ENCODE measurements at regions not wholly inside any gene's neighbourhood (a gene's known extent, or its start where the extent isn't known, plus 50 kb on each side); places are given as distances from the start of the nearest gene placed in this dataset.
"Not testable (repeated sequence)": the region's sequence is repeated elsewhere in the genome, so short reads cannot be mapped to it uniquely, and the experiment has no call there.

GRCh38 chr6:125604257-125604656 lies 145.2 kb upstream of the HEY2 start:
- DNase-seq (ENCODE audit: extremely low spot score), result no peak
- POLR2A ChIA-PET, result no interaction called here
- CTCF ChIA-PET, result interaction anchor here (1.5 kb wide), 1 partner anchor 17 kb away, joined by 4 read pairs; no protein-coding TSS in a partner anchor
- TF ChIP-seq CTCF (IDR thresholded peaks at IDR 0.05; ENCODE audit: control extremely low read depth, extremely low read depth, low read depth, missing control alignments), result no peak

GRCh38 chr6:125611573-125612344 lies 137.7 kb upstream of the HEY2 start:
- DNase-seq (ENCODE audit: extremely low spot score), result no peak
- TF ChIP-seq CTCF (IDR thresholded peaks at IDR 0.05; ENCODE audit: control extremely low read depth, extremely low read depth, low read depth, missing control alignments), result no peak
- CTCF ChIA-PET, result interaction anchor here (1.3 kb wide), 1 partner anchor 28 kb away, joined by 3 read pairs; no protein-coding TSS in a partner anchor
- POLR2A ChIA-PET, result no interaction called here

GRCh38 chr6:125612345-125612846 lies 137.0 kb upstream of the HEY2 start:
- TF ChIP-seq CTCF (IDR thresholded peaks at IDR 0.05; ENCODE audit: control extremely low read depth, extremely low read depth, low read depth, missing control alignments), result no peak
- ChIA-PET POLR2A (no interaction called here), CTCF (interaction anchor here (1.0 to 1.3 kb wide), 3 partner anchors 27 to 302 kb away, joined by 3 read pairs; no protein-coding TSS in a partner anchor)
- DNase-seq (ENCODE audit: extremely low spot score), result no peak

GRCh38 chr6:125618629-125619028 lies 130.8 kb upstream of the HEY2 start:
- no peak for DNase-seq (ENCODE audit: extremely low spot score)
- TF ChIP-seq CTCF (IDR thresholded peaks at IDR 0.05; ENCODE audit: control extremely low read depth, extremely low read depth, low read depth, missing control alignments), result no peak
- CTCF ChIA-PET, result no interaction called here
- POLR2A ChIA-PET, result no interaction called here

GRCh38 chr6:125623085-125623484 lies 126.3 kb upstream of the HEY2 start:
- TF ChIP-seq CTCF (IDR thresholded peaks at IDR 0.05; ENCODE audit: control extremely low read depth, extremely low read depth, low read depth, missing control alignments), result no peak
- ChIA-PET POLR2A (no interaction called here), CTCF (interaction anchor here (1.4 kb wide), 1 partner anchor 39 kb away, joined by 4 read pairs; no protein-coding TSS in a partner anchor)
- no peak for DNase-seq (ENCODE audit: extremely low spot score)

- ChIA-PET CTCF (interaction anchor here (0.7 kb wide), 1 partner anchor 8 kb away, joined by 3 read pairs; no protein-coding TSS in a partner anchor), POLR2A (no interaction called here)
- no peak for TF ChIP-seq CTCF (IDR thresholded peaks at IDR 0.05; ENCODE audit: control extremely low read depth, extremely low read depth, low read depth, missing control alignments)
- DNase-seq (ENCODE audit: extremely low spot score), result no peak
These were observed 118.3 kb upstream of the HEY2 start for GRCh38 chr6:125631165-125631564.

GRCh38 chr6:125636011-125636410 lies 113.4 kb upstream of the HEY2 start:
- CTCF ChIA-PET; DNase-seq (ENCODE audit: extremely low spot score); POLR2A ChIA-PET: not testable (repeated sequence)
